ENCODE measurements at regions not wholly inside any gene's neighbourhood (a gene's known extent, or its start where the extent isn't known, plus 50 kb on each side); places are given as distances from the start of the nearest gene placed in this dataset.

DNA sequence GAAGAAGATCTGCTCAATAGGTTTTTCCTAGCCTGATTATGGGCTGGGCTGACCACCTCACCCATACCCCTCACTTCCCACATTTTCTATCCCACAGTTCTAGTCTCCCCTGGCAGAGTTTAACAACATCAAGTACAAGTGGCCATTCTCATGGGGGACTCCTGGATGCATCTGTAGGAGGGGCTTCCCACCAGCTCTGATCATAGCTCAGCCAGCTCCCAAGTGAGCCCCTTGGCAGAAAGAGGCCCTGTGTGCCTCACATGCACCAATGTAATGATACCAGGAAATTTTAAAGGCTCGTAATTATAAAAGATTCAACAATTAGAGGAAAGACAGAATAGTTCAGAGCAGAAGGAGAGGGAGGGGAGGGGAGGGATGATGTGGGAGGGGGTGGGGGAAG, 144.2 kb upstream of the SYT13 start:
- no peak for TF ChIP-seq POLR2A (IDR thresholded peaks at IDR 0.05)
- TF ChIP-seq, protein P1, sequence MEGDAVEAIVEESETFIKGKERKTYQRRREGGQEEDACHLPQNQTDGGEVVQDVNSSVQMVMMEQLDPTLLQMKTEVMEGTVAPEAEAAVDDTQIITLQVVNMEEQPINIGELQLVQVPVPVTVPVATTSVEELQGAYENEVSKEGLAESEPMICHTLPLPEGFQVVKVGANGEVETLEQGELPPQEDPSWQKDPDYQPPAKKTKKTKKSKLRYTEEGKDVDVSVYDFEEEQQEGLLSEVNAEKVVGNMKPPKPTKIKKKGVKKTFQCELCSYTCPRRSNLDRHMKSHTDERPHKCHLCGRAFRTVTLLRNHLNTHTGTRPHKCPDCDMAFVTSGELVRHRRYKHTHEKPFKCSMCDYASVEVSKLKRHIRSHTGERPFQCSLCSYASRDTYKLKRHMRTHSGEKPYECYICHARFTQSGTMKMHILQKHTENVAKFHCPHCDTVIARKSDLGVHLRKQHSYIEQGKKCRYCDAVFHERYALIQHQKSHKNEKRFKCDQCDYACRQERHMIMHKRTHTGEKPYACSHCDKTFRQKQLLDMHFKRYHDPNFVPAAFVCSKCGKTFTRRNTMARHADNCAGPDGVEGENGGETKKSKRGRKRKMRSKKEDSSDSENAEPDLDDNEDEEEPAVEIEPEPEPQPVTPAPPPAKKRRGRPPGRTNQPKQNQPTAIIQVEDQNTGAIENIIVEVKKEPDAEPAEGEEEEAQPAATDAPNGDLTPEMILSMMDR (IDR thresholded peaks at IDR 0.05 in 4 of 5, conservative IDR thresholded peaks at IDR 0.05 in 1 of 5) = no peak
